Uterus (tissue), 2 donors: ENCODE measurements at regions not wholly inside any gene's neighbourhood (a gene's known extent, or its start where the extent isn't known, plus 50 kb on each side); places are given as distances from the start of the nearest gene placed in this dataset.

Source experiments
- POLR2A ChIP-seq, 2 donors: fragments of 450-650 bp; IDR thresholded peaks; one replicate each; pipeline ENCODE4 v1.6.1; 2016; ENCODE audit warnings: antibody characterized with exemption in 2 of 2, mild to moderate bottlenecking in 1 of 2, moderate library complexity in 1 of 2
- TF ChIP-seq, protein P1 (sequence below), 4 experiments: fragments of 200-600 bp in 2 of 4; fragments of 450-650 bp in 2 of 4; sonication (generic) in 2 of 4; IDR thresholded peaks; one replicate each; pipeline ENCODE4 v1.5.1; 2016 to 2019; ENCODE audit warnings: antibody characterized with exemption in 4 of 4, mild to moderate bottlenecking in 2 of 4, moderate library complexity in 1 of 4

DNA sequence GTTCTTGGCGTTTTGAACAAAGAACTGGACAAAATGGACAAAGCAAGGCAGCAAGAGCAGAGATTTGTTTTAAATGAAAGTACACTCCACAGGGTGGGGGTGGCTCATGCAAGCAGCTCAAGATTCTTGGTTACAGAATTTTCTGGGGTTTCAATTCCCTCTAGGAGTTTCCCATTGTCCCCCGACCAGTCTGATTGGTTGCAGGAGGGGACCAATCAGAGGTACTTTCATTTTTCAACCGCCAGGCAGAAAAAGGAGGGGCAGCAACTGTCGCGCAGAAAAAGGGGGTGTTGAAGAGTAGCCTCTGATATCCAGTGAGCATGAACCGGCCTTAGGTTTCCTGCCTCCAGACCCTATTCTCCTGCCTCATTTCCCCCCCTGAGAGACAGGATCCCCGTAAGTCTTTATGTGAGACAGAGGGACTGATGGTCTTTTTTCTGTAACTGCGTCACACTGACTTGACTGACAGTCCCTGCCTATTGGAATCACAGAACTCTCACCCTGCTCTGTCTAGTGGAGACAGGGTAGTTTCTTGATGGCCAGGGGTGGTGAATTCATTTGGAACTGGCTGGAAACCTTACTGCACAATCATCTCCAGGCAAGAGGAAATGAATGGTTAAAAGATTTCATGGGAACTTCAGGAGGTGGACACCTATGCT is 59.4 kb upstream of the ALOX12 start:
- peak in 1 of 2 donors; percentile 39 for TF ChIP-seq POLR2A (IDR thresholded peaks at IDR 0.05)
- TF ChIP-seq, protein P1, sequence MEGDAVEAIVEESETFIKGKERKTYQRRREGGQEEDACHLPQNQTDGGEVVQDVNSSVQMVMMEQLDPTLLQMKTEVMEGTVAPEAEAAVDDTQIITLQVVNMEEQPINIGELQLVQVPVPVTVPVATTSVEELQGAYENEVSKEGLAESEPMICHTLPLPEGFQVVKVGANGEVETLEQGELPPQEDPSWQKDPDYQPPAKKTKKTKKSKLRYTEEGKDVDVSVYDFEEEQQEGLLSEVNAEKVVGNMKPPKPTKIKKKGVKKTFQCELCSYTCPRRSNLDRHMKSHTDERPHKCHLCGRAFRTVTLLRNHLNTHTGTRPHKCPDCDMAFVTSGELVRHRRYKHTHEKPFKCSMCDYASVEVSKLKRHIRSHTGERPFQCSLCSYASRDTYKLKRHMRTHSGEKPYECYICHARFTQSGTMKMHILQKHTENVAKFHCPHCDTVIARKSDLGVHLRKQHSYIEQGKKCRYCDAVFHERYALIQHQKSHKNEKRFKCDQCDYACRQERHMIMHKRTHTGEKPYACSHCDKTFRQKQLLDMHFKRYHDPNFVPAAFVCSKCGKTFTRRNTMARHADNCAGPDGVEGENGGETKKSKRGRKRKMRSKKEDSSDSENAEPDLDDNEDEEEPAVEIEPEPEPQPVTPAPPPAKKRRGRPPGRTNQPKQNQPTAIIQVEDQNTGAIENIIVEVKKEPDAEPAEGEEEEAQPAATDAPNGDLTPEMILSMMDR (IDR thresholded peaks at IDR 0.05): no peak
